Hippocampal formation (tissue), 2 donors: ENCODE measurements at regions not wholly inside any gene's neighbourhood (a gene's known extent, or its start where the extent isn't known, plus 50 kb on each side); places are given as distances from the start of the nearest gene placed in this dataset.

Experiments used
- DNase-seq, 2 donors: peaks; one replicate each; lab custom pipeline; 2025; lab: John Stamatoyannopoulos, UW

DNA sequence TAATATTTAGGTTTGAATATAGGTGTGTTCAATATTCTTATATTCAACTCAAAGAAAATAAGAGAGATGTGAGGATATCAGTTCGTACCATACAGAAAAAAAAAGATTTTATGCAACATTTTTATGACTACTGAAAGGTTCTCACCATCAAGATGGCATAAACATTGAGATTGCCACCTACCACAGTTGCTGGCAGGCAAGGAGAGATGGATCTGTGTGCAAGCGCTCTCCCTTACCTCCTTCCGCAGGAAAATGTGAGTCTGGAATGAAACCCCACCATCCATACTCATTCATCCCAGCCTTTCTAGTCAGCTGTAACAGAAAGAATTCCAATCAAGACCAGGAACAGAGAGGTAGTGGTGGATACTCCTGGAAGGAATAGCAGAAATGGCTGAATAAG lies 376.9 kb downstream of the PPP3CA start:
- no peak for DNase-seq

DNA sequence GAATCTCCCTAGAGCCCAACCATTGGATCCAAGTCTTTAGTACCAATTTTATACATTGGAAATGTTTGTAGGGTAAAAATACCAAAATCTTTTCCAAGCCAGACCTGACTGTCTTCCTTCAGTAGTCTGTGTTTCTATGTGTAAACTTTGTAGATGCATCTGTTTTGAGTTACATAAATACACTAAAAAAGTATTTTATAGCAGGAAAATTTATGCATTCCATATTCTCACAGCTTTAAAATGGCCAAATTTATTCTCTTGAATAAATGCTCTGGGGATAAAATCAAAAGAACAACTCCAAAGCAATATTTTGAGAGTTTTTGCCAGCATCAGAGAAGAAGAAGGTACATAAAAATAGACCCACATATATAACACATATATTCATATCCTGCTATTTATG lies 377.4 kb downstream of the PPP3CA start:
- DNase-seq = no peak

DNA sequence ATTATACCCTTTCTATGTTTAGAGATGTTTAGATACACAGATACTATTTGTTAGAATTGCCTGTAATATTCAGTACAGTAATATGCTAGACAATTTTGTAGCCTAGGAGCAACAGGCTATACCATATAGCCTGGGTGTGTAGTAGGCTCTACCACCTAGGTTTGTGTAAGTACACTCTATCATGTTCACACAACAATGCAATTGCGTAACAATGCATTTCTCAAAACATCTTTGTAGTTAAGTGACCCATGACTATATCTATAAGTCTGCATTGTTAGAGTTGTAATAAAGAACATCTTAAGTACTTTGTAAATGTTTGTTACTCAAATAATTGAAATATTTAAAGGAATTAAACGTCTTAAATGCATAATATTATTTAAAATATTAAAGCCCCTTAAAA lies 379.3 kb downstream of the PPP3CA start:
- DNase-seq = no peak

DNA sequence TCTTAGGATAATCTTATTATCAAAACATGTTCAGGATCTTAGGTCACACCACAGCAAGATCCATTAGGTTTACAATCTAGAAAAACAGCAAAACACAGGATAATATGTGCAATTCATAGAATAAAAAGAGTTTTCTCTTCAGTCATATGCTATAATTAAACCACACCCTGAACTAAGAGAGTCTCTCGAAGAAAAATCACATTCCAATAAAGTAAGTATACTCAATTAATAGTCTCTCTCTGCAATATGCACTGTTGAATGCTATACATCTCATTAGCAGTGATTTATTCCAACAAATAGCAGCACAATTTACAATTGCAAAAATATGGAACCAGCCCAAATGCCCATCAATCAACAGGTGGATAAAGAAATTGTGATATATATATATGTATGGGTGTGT lies 383.7 kb downstream of the PPP3CA start:
- no peak for DNase-seq

DNA sequence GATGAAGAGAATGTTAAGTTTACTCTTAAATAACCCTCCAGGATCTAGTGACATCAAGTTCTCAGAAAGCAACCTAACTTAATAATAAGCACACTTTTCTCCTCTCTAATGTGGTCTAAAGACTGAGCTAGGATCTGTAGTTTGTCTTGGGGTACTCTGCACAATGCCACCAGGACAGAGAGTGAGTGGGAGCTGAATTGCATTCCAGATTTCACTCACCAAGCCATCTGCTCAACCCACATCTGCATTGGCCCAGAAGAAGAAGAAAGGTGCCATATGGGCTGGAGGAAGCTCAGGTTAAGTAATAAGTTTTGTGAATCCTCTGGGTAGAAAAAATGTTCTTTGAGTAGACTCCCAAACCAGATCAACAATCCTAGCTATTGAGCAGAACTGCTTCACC lies 384.6 kb downstream of the PPP3CA start:
- no peak for DNase-seq

DNA sequence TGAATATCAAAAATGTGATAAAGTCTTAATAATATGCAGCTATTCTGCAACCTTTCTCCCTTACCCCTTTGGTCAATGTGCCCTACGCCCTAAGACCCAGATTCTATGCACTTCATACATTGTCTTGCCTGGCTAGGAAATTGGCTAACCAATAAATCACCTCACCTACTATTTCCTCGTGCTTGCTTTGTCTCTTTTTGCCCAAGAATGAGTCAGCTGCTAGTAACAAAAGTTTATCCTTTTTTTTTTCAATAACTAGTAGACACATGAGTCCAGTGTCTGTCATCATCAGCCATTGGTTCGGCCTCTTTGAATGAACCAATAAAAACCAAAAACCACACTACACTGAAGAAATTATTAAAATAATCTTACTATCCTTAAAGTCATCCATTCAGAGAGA lies 387.1 kb downstream of the PPP3CA start:
- no peak for DNase-seq

DNA sequence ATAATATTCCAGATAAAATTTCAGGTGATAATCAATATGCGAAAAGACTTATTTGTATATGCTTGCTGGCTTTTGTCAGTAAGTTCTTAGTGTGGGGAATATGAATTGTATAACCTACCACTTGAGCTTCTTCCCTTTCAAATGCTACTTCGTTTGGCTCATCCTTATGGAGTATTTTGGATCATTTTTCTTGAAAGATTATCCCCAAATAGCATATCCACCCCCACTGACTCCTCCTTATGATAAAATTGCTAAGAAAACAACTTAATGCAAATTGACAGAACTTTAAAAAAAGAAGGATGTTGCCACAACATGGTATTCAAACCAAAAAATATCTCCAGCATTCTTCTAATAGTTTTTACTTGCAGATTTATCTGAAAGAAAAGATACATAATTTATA lies 393.3 kb downstream of the PPP3CA start:
- DNase-seq = no peak

DNA sequence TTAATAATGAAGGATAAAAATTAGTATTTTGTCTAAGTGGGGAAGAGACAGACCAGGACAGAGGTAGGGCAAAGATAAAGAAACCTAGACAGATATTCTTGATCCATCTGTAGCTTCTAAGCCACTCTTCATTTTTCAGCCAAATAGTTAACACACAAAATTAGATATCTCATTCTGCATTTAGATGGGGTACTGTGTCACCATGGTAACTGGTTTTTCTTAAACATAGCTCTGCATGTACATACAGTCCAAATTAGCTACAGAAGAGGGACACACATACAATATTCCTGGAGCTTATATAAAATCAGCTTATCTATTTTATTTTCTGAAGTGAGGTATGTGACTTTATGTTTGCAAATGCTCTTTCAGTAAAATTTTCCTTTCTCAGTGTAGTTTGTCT lies 393.7 kb downstream of the PPP3CA start:
- peak in 1 of 2 donors; percentile 25 for DNase-seq

DNA sequence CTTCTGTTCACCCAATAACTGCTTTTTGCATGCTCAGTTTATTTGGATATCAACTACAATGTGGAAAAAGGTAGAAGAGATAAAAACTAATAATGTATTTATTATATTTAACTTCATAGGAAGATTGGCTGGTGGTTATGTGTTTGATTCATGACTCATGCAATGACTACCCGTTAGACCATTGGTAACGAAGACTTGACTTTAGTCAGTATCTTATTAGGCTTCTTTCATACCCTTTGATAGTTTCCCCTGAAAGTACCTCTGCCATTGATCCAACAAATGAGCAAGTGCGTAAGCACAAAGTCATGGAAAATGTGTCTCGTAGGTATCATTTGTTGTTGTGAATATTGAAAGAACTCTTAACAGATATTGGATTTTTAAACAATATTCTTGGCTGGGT lies 394.7 kb downstream of the PPP3CA start:
- DNase-seq = no peak

DNA sequence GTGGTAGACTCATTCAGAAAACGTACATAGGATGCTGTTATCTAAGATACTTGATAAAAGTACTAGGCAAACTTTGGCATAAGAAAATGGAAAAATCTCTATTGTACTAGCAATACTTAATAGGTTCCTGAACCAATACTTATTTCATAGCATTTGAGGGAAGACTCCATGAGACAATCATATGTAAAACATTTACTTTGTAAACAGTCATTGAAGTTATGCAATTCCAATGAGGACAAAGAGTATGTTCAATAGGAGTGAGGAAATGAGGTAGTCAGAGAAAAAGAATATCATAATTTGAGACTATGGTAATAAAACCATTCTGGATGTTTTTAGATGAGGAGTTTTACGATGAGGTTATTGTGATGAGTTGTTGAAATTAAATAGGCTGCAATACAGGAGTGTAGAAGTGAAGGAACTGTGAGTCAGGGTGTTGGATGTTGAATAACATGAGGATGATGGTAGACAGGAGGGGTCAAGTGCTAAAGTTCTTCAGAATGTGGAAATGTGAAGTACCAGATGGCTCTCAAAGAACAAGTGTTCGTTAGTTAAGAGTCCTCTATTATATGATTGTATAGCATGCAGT lies 397.9 kb downstream of the PPP3CA start:
- DNase-seq = no peak

DNA sequence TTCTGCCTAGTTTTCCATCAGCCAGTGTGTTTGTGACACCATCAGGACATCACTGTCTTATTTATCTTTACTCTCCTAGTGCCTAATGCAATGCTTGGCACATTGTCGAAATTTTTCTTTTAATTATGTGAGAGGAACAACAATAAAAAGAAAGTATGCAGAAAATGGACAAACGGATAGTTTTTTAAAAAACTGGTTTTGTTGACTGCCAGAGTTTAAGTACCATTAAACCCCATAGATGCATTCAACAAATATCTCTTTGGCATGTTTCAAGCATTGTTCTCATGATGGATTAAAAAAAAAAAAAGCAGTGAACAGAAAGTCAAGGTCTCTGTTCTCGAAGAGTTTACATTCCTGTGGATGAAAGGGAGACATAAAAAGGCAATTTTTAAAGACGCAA lies 398.4 kb downstream of the PPP3CA start:
- no peak for DNase-seq

DNA sequence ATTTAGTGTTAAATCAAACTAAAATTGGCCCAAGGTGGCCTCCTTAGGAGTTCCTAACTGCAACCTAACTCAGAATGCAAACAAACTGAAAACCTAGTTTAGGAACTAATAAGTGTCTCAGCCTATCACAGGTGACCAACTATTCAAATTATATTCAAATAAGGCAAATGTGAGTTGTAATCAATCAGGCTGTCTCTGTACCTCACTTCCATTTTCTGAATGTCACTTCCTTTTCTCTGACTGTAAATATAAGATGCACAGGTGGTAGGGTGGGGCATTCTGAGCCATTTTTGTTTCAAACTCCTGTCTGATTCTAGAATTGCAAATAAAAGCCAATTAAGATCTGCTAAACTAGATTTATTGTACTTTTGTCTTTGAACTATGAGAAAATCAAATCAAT lies 401.5 kb downstream of the PPP3CA start:
- no peak for DNase-seq

DNA sequence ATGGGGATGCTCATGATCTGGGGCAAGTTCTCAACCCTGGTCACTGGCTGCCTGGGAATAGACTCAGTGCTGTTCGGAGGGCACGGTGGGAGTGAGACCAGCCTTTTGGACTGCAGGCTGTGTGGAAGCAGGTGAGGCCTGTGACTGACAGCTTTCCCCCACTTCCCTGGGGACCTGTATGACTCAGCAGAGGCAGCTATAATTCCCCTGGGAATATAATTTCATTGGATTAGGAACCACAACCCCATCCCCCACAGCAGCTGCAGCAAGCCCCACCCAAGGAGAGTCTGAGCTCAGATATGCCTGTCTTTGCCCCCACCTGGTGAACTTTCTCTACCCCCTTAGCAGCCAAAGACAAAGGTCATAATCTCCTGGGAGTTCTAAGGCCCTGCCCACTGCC lies 408.6 kb downstream of the PPP3CA start:
- no peak for DNase-seq

DNA sequence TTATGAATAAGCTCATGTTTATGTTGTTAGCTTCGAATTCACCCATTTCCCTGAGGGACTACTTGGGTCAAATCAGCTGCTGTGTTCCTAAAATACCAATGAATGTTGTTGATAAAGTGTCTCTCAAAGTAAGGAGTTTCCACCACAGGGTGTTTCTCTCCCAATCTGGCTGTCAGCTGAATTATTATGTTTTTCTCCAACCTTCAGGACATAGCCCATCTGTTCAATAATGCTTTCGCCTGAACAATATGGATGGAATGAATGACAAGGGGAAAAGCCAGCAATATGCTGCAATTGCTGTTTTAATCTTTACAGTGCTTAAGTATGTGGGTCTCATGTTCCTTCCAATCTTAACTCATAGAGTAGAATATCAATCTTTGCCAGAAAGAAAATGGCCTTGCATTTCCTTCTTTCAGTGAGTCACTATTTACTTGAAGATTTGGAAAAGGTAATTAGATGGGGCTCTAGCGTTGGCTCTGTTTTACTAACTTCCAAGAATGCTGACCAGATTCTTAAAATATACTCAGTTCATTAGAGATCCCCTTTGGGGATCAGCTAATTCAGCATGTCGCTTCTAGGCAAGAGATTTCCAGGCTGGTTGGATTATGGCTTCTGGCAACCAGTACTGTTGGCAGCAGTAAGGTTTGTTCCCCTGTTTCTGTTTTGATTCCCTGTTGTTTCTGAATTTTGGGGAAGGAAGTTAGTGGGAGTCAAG lies 410.5 kb downstream of the PPP3CA start:
- DNase-seq = no peak

DNA sequence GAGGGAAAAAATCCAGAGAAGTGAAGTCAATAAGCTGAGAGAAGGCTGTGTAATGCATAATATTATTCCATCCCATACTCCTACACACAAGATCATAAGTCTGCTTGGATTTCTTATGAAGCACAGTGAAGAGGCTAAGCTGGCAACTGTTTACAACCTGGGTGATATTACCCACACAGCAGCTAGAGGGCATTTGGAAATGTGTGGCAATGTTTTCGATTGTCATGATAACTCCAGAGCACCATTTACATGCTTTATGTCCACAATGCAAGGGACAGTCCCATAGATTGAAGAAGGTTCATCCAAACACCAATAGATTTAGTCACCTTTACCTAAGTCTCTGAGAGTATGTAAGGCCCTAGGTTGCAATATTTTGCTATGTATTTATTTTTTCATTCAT lies 412.2 kb downstream of the PPP3CA start:
- DNase-seq = no peak

DNA sequence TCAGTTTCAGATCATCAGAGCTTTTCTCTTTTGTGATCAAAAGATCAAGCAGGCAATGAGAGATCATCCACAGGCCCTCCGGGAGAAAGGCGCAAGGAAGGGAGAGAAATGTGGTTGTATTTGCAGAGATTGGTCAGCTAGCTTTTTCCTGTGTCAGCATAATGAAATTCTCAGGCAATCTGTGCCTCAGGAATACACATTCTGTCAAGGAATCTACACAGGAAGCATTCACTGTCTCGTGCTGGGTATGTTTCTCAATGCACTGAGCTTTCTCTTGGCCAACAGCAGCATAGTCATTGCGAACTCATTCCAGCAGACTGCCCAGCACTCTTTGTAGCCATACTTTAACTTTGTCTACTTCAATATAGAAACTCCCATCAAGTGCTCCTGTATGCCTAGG lies 413.7 kb downstream of the PPP3CA start:
- no peak for DNase-seq

DNA sequence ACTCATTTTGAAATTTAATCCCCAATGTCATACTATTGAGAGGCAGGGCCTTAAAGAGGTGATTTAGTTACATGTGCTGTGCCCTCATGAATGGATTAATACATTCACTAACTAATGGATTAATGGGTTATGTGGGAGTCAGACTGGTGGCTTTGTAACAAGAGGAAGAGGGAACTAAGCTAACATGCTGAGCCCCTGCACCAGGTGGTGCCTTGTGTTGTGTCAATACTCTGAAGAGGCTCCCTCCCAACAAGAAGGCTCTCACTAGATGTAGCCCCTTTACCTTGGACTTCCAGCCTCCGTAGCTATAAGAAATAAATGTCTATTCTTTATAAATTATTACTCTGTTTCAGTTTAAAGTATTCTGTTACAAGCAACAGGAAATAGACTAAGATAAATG lies 411.9 kb upstream of the EMCN start:
- DNase-seq = no peak

DNA sequence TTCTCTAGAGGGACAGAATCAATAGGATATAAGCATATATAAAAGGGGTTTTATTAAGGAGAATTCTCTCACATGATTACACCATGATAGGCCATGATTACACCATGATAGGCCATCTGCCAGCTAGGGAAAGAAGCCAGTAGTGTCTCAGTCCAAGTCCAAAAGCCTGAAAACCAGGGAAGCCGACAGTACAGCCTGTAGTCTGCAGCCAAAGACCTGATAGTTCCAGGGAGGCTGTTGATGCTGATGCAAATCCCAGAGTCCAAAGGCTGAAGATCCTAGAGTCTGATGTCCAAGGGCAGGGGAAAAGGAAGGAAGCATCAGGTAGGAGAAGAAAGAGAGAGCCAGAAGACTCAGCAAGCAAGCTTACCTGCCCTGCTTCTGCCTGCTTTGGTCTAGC lies 411.3 kb upstream of the EMCN start:
- no peak for DNase-seq

DNA sequence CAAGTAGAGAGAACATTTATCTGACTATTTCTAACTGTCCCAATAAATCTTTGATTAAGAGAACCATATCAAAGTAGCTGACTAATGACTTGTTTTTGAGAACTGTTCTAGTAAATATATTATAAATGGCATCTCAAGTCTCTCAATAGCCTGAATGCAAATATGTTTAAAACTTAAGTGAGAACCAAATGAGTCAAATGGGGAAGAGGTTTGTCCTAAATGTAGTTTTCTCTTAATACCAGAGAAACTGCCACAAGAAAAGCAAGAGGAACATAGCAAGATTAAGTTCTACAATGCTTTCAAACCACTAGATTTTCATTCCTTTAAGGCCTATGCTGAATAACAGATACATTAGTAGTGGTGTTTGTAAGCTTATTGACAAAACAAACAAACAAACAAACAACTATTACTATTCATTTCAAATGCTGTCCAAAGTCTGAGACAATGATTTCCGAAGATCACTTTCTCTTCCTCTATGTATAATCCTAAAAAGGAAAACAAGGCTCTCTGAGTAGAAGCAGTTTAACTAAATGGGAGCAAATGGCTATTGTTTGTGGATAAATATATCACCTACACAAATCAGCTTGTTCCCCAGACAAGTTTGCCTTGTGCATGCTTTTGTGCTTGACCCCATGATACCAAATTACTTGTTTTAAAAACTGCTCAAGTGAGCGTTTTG lies 408.4 kb upstream of the EMCN start:
- no peak for DNase-seq

DNA sequence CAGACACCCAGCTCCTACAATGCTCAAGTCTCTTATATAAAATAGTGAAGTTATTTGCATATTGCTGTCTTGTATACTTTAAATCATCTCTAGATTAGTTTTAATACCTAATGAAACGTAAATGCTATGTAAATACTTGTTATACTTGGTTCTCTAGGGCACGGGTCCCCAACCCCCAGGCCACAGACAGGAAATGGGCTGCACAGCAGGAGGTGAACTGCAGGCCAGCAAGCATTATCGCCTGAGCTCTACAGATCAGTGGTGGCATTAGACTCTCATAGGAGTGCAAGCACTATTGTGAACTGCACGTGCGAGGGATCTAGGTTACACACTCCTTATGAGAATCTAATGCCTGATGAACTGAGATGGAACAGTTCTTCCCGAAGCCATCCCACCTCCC lies 395.9 kb upstream of the EMCN start:
- DNase-seq = no peak

DNA sequence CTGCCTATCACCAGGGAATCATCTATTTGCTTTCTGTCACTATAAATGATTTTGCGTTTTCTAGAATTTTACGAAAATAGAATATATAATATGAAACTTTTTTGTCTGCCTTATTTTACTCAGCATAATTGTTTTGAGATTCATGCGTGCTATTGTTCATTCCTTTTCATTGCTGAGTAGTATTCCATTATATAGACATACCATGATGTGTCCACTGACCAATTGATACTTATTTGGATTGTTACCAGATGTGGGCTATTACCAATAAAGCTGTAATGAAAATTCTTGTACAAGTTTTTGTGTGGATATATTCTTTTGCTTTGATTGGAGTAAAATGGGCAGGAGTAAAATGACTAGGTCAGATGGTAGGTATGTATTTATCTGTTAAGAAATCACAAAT lies 390.7 kb upstream of the EMCN start:
- DNase-seq = no peak

DNA sequence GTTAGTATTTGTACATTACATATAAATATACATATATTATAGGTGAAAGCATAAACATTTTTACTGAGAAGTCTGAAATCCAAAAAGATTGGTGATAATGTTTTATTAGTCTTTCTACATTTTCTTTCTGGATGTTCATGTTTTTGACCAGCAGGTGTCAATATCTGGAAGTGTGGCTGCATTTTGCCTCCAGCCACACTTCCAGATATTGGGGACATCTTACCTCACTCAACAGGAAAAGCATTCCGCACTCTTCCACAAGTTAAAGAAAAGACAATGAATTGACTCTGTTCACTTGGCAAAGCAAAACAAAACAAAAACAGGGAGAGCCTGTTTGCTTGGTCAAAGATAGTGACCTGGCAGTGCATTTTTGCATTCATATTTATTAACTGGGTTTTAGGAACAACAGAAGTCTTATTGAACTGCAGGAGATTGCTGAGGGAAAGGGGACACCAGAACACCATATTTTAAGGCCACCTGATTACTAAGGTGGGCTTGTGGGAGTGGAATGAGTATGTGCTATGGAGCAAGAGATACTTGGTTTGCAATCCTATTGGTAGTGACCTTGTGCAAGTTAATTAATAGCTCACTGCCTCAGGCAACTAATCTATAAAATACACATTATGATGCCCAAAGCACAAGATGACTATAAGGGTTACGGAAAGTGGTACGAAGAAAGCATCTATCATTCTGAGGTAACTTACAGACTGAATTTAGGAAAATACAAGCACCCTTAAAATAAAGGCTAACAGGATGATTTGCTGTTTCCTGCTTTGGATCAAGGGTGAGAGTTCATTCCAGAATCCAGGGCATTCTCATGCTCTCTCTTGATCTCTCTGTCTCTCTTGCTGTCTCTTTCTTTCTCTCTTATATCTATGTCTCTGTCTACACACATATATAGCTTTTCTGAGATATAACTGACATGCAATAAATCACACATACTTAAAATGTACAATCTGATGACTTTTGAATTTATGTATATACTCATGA lies 389.9 kb upstream of the EMCN start:
- DNase-seq = no peak
